OCI-M2 (cell line): ENCODE measurements at regions not wholly inside any gene's neighbourhood (a gene's known extent, or its start where the extent isn't known, plus 50 kb on each side); places are given as distances from the start of the nearest gene placed in this dataset.
"Not testable (repeated sequence)": the region's sequence is repeated elsewhere in the genome, so short reads cannot be mapped to it uniquely, and the experiment has no call there.

ENCODE experiments used
- DNase-seq: peaks from one replicate; lab custom pipeline; 2025; ENCODE audit not compliant: unreplicated experiment; lab: John Stamatoyannopoulos, UW

GRCh38 chr17:56690441-56691291 lies 97.2 kb downstream of the NOG start:
- no peak for DNase-seq

GRCh38 chr17:56694825-56695224 lies 101.3 kb downstream of the NOG start:
- DNase-seq, result no peak

GRCh38 chr17:56697190-56697589 lies 103.7 kb downstream of the NOG start:
- no peak for DNase-seq

GRCh38 chr17:56699186-56699894 lies 105.8 kb downstream of the NOG start:
- no peak for DNase-seq

GRCh38 chr17:56700919-56701420 lies 107.5 kb downstream of the NOG start:
- no peak for DNase-seq

- DNase-seq, result no peak
Observed at GRCh38 chr17:56707312-56708219, 114.1 kb downstream of the NOG start.

- DNase-seq, result no peak
Observed at GRCh38 chr17:56708220-56708558, 114.7 kb downstream of the NOG start.

- no peak for DNase-seq
Observed at GRCh38 chr17:56708670-56709410, 115.3 kb downstream of the NOG start.

GRCh38 chr17:56710986-56711385 lies 117.5 kb downstream of the NOG start:
- no peak for DNase-seq

GRCh38 chr17:56715613-56716357 lies 117.9 kb downstream of the C17orf67 start:
- peak; percentile 29 for DNase-seq

- no peak for DNase-seq
Observed at GRCh38 chr17:56717471-56717870, 116.2 kb downstream of the C17orf67 start.

GRCh38 chr17:56718515-56718914 lies 115.2 kb downstream of the C17orf67 start:
- no peak for DNase-seq

- DNase-seq, result no peak
Observed at GRCh38 chr17:56723421-56723820, 110.3 kb downstream of the C17orf67 start.

GRCh38 chr17:56724664-56725063 lies 109.1 kb downstream of the C17orf67 start:
- DNase-seq, result no peak

- DNase-seq, result no peak
Observed at GRCh38 chr17:56725144-56725543, 108.6 kb downstream of the C17orf67 start.

- no peak for DNase-seq
Observed at GRCh38 chr17:56727876-56728617, 105.7 kb downstream of the C17orf67 start.

- DNase-seq, result not testable (repeated sequence)
Observed at GRCh38 chr17:56731096-56731495, 102.6 kb downstream of the C17orf67 start.

- no peak for DNase-seq
Observed at GRCh38 chr17:56733833-56734232, 99.9 kb downstream of the C17orf67 start.

- DNase-seq, result no peak
Observed at GRCh38 chr17:56735842-56736241, 97.9 kb downstream of the C17orf67 start.
